WTC11 (cell line): ENCODE measurements at regions not wholly inside any gene's neighbourhood (a gene's known extent, or its start where the extent isn't known, plus 50 kb on each side); places are given as distances from the start of the nearest gene placed in this dataset.

Source experiments
- CREB1 ChIP-seq: sonication (generic); formaldehyde crosslinking; IDR thresholded peaks from 2 replicates; pipeline ENCODE4 v1.8.0; 2023; ENCODE audit warnings: mild to moderate bottlenecking, missing genetic modification reagents
- NR1H2 ChIP-seq: sonication (generic); formaldehyde crosslinking; IDR thresholded peaks from 2 replicates; pipeline ENCODE4 v1.9.0; 2021; ENCODE audit warnings: mild to moderate bottlenecking, moderate library complexity, missing genetic modification reagents
- NR2C2 ChIP-seq: sonication (generic); formaldehyde crosslinking; IDR thresholded peaks from 2 replicates; pipeline ENCODE4 v1.8.0; 2022; ENCODE audit warnings: mild to moderate bottlenecking, missing genetic modification reagents
- NR3C1 ChIP-seq: sonication (generic); formaldehyde crosslinking; conservative IDR thresholded peaks from 2 replicates; pipeline ENCODE4 v1.8.1; 2023; ENCODE audit warnings: low read depth, mild to moderate bottlenecking, missing genetic modification reagents
- SP1 ChIP-seq: sonication (generic); formaldehyde crosslinking; conservative IDR thresholded peaks from 2 replicates; pipeline ENCODE4 v1.8.1; 2022; ENCODE audit warnings: missing genetic modification reagents
- TEAD1 ChIP-seq: sonication (generic); formaldehyde crosslinking; IDR thresholded peaks from 2 replicates; pipeline ENCODE4 v1.8.0; 2022; ENCODE audit warnings: mild to moderate bottlenecking, missing genetic modification reagents
- TF ChIP-seq, protein P1 (sequence below): fragments of 200-600 bp; IDR thresholded peaks from 2 replicates; pipeline ENCODE4 v1.8.0; 2022; ENCODE audit warnings: antibody characterized with exemption
- TF ChIP-seq, protein P2 (sequence below): sonication (generic); formaldehyde crosslinking; IDR thresholded peaks from 2 replicates; pipeline ENCODE4 v1.8.0; 2022; ENCODE audit warnings: mild to moderate bottlenecking, missing genetic modification reagents
- TF ChIP-seq, protein P3 (sequence below): sonication (generic); formaldehyde crosslinking; IDR thresholded peaks from 2 replicates; pipeline ENCODE4 v1.8.1; 2023; ENCODE audit warnings: mild to moderate bottlenecking, missing genetic modification reagents, moderate library complexity
- TF ChIP-seq, protein P4 (sequence below): sonication (generic); formaldehyde crosslinking; IDR thresholded peaks from 2 replicates; pipeline ENCODE4 v1.8.0; 2022; ENCODE audit warnings: mild to moderate bottlenecking, missing genetic modification reagents

DNA sequence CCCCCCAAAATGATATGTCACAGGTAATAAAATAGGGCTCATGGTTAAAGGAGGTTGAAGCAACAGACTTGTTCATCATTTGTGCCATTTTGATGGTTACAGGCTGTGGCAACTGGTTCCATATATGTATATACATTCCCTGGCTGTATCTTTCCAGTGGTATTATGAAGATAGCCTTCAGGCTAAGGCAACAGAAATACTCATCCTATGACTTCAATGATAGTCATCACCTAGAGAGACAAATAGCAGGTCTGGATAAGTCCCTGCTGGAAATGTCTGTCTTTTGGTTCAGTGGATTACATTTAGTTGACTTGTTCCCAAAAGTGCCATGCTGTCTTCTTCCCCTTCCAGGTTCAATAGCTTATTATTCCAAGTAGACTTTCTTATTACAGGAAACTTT, 997.4 kb downstream of the FLRT2 start:
- TF ChIP-seq, protein P1, sequence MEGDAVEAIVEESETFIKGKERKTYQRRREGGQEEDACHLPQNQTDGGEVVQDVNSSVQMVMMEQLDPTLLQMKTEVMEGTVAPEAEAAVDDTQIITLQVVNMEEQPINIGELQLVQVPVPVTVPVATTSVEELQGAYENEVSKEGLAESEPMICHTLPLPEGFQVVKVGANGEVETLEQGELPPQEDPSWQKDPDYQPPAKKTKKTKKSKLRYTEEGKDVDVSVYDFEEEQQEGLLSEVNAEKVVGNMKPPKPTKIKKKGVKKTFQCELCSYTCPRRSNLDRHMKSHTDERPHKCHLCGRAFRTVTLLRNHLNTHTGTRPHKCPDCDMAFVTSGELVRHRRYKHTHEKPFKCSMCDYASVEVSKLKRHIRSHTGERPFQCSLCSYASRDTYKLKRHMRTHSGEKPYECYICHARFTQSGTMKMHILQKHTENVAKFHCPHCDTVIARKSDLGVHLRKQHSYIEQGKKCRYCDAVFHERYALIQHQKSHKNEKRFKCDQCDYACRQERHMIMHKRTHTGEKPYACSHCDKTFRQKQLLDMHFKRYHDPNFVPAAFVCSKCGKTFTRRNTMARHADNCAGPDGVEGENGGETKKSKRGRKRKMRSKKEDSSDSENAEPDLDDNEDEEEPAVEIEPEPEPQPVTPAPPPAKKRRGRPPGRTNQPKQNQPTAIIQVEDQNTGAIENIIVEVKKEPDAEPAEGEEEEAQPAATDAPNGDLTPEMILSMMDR, result no peak
- TF ChIP-seq, protein P2, sequence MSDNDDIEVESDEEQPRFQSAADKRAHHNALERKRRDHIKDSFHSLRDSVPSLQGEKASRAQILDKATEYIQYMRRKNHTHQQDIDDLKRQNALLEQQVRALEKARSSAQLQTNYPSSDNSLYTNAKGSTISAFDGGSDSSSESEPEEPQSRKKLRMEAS (CRISPR knock-in tag), result no peak
- TF ChIP-seq, protein P3, sequence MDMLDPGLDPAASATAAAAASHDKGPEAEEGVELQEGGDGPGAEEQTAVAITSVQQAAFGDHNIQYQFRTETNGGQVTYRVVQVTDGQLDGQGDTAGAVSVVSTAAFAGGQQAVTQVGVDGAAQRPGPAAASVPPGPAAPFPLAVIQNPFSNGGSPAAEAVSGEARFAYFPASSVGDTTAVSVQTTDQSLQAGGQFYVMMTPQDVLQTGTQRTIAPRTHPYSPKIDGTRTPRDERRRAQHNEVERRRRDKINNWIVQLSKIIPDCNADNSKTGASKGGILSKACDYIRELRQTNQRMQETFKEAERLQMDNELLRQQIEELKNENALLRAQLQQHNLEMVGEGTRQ (CRISPR knock-in tag), result no peak
- TF ChIP-seq NR1H2 (CRISPR knock-in tag) (no peak), CREB1 (CRISPR knock-in tag) (no peak), SP1 (CRISPR knock-in tag) (no peak), NR3C1 (CRISPR knock-in tag) (no peak), TEAD1 (CRISPR knock-in tag) (no peak), NR2C2 (no peak)
- TF ChIP-seq, protein P4, sequence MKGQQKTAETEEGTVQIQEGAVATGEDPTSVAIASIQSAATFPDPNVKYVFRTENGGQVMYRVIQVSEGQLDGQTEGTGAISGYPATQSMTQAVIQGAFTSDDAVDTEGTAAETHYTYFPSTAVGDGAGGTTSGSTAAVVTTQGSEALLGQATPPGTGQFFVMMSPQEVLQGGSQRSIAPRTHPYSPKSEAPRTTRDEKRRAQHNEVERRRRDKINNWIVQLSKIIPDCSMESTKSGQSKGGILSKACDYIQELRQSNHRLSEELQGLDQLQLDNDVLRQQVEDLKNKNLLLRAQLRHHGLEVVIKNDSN (CRISPR knock-in tag), result no peak
